HUES6 (cell line): ENCODE measurements at regions not wholly inside any gene's neighbourhood (a gene's known extent, or its start where the extent isn't known, plus 50 kb on each side); places are given as distances from the start of the nearest gene placed in this dataset.

Experiments used
- H3K27ac ChIP-seq: 2 replicates; pipeline ENCODE4 v1.7.0; 2013; ENCODE audit warnings: low read depth, mild to moderate bottlenecking, low read length, inconsistent platforms
- H3K27me3 ChIP-seq: 2 replicates; pipeline ENCODE4 v1.6.1; 2013; ENCODE audit warnings: low read length; ENCODE audit not compliant: control insufficient read depth, insufficient read depth
- H3K36me3 ChIP-seq: 2 replicates; pipeline ENCODE4 v1.6.1; 2013; ENCODE audit warnings: low read length; ENCODE audit not compliant: control insufficient read depth, insufficient read depth
- H3K4me1 ChIP-seq: 2 replicates; pipeline ENCODE4 v1.6.1; 2013; ENCODE audit warnings: low read length; ENCODE audit not compliant: control insufficient read depth, insufficient read depth
- H3K4me3 ChIP-seq: 2 replicates; pipeline ENCODE4 v1.5.1; 2013; ENCODE audit warnings: low read depth, low read length
- H3K9ac ChIP-seq: one replicate; pipeline ENCODE4 v1.6.1; 2013; ENCODE audit warnings: mild to moderate bottlenecking, low read length
- H3K9me3 ChIP-seq: 2 replicates; pipeline ENCODE4 v1.6.1; 2013; ENCODE audit warnings: low read depth, low read length; ENCODE audit not compliant: control insufficient read depth, insufficient read depth

GRCh38 chr7:42987648-42988214 lies 55.6 kb downstream of the MRPL32 start:
- no peak overlapping the region for H3K27ac ChIP-seq
- H3K4me3 ChIP-seq, result no peak overlapping the region
- no peaks in the 10 kb centered on the region for H3K27me3 ChIP-seq
- H3K9ac ChIP-seq, result no peak overlapping the region
- peaks cover 10% of the 10 kb centered on the region; the same call in 1 of the 2 replicates for H3K9me3 ChIP-seq
- H3K4me1 ChIP-seq, result 0 out of 2 replicates have a peak, but pooled peaks cover 4% of the 10 kb centered on the region
- no peaks in the 10 kb centered on the region for H3K36me3 ChIP-seq

GRCh38 chr7:42991024-42991423 lies 58.8 kb downstream of the MRPL32 start:
- Histone ChIP-seq H3K27me3 (no peaks in the 10 kb centered on the region), H3K9me3 (no peaks in the 10 kb centered on the region), H3K4me1 (0 out of 2 replicates have a peak, but pooled peaks cover 9% of the 10 kb centered on the region), H3K27ac (no peak overlapping the region), H3K4me3 (no peak overlapping the region), H3K9ac (no peak overlapping the region), H3K36me3 (no peaks in the 10 kb centered on the region)

GRCh38 chr7:42991913-42992591 lies 59.9 kb downstream of the MRPL32 start:
- H3K9ac ChIP-seq, result no peak overlapping the region
- no peaks in the 10 kb centered on the region for H3K36me3 ChIP-seq
- H3K27me3 ChIP-seq, result no peaks in the 10 kb centered on the region
- no peaks in the 10 kb centered on the region for H3K9me3 ChIP-seq
- H3K27ac ChIP-seq, result no peak overlapping the region
- 0 out of 2 replicates have a peak, but pooled peaks cover 9% of the 10 kb centered on the region for H3K4me1 ChIP-seq
- no peak overlapping the region for H3K4me3 ChIP-seq

- Histone ChIP-seq H3K4me1 (0 out of 2 replicates have a peak, but pooled peaks cover 9% of the 10 kb centered on the region), H3K27ac (no peak overlapping the region), H3K9me3 (no peaks in the 10 kb centered on the region), H3K36me3 (no peaks in the 10 kb centered on the region), H3K4me3 (no peak overlapping the region), H3K9ac (no peak overlapping the region), H3K27me3 (no peaks in the 10 kb centered on the region)
Observed at GRCh38 chr7:42993038-42993437, 60.9 kb downstream of the MRPL32 start.

GRCh38 chr7:42994096-42994495 lies 61.9 kb downstream of the MRPL32 start:
- Histone ChIP-seq H3K4me1 (0 out of 2 replicates have a peak, but pooled peaks cover 9% of the 10 kb centered on the region), H3K9ac (no peak overlapping the region), H3K27ac (no peak overlapping the region), H3K36me3 (no peaks in the 10 kb centered on the region), H3K9me3 (no peaks in the 10 kb centered on the region), H3K4me3 (no peak overlapping the region), H3K27me3 (no peaks in the 10 kb centered on the region)

DNA sequence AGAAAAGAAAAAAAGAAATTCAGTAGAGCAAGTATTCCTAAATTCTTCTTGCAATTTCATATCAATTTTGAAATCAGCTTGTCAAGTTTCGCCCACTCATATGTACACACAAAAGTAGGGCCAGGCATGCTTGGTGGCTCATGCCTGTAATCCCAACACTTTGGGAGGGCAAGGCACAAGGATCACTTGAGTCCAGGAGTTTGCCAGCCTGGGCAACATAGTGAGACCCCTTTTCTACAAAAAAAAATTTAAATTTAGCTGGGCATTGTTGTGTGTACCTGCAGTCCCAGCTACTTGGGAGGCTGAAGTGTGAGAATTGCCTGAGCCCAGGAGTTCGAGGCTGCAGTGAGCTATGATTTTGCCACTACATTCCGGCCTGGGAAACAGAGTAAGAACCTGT lies 65.4 kb downstream of the MRPL32 start:
- H3K27ac ChIP-seq, result no peak overlapping the region
- H3K27me3 ChIP-seq, result no peaks in the 10 kb centered on the region
- H3K36me3 ChIP-seq, result no peaks in the 10 kb centered on the region
- no peak overlapping the region for H3K9ac ChIP-seq
- H3K4me1 ChIP-seq, result 0 out of 2 replicates have a peak, but pooled peaks cover 5% of the 10 kb centered on the region
- no peak overlapping the region for H3K4me3 ChIP-seq
- H3K9me3 ChIP-seq, result no peaks in the 10 kb centered on the region

DNA sequence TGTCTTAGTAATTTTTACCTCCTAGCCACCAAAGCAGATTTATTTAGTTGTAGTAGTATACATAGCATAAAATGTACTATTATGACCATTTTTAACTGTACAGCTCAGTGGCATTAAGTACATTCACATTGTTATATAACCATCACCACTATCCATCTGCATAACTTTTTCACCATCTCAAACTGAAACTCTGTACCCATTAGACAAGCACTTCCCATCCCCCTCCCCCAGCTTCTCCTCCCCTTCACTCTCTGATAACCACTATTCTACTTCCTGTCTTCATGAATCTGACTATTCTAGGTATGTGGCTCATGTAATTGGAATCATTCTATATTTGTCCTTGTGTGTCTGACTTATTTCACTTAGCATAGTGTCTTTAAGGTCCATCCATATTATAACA lies 71.9 kb downstream of the MRPL32 start:
- no peaks in the 10 kb centered on the region for H3K9me3 ChIP-seq
- H3K27me3 ChIP-seq, result no peaks in the 10 kb centered on the region
- no peak overlapping the region for H3K27ac ChIP-seq
- no peaks in the 10 kb centered on the region for H3K4me1 ChIP-seq
- no peaks in the 10 kb centered on the region for H3K36me3 ChIP-seq
- H3K9ac ChIP-seq, result no peak overlapping the region
- H3K4me3 ChIP-seq, result no peak overlapping the region

- no peak overlapping the region for H3K4me3 ChIP-seq
- H3K9me3 ChIP-seq, result no peaks in the 10 kb centered on the region
- H3K27ac ChIP-seq, result no peak overlapping the region
- no peaks in the 10 kb centered on the region for H3K36me3 ChIP-seq
- no peaks in the 10 kb centered on the region for H3K27me3 ChIP-seq
- H3K4me1 ChIP-seq, result no peaks in the 10 kb centered on the region
- no peak overlapping the region for H3K9ac ChIP-seq
Observed at GRCh38 chr7:43006008-43006407, 73.8 kb downstream of the MRPL32 start.

- H3K4me1 ChIP-seq, result no peaks in the 10 kb centered on the region
- no peaks in the 10 kb centered on the region for H3K9me3 ChIP-seq
- H3K36me3 ChIP-seq, result no peaks in the 10 kb centered on the region
- no peak overlapping the region for H3K27ac ChIP-seq
- H3K9ac ChIP-seq, result no peak overlapping the region
- no peaks in the 10 kb centered on the region for H3K27me3 ChIP-seq
- H3K4me3 ChIP-seq, result no peak overlapping the region
Observed at GRCh38 chr7:43010061-43010460, 77.9 kb downstream of the MRPL32 start.

GRCh38 chr7:43011879-43012278 lies 79.7 kb downstream of the MRPL32 start:
- Histone ChIP-seq H3K9me3 (no peaks in the 10 kb centered on the region), H3K4me1 (no peaks in the 10 kb centered on the region), H3K4me3 (no peak overlapping the region), H3K27ac (no peak overlapping the region), H3K9ac (no peak overlapping the region), H3K27me3 (no peaks in the 10 kb centered on the region), H3K36me3 (no peaks in the 10 kb centered on the region)

- Histone ChIP-seq H3K27me3 (no peaks in the 10 kb centered on the region), H3K9me3 (no peaks in the 10 kb centered on the region), H3K4me1 (no peaks in the 10 kb centered on the region), H3K4me3 (no peak overlapping the region), H3K27ac (no peak overlapping the region), H3K36me3 (no peaks in the 10 kb centered on the region), H3K9ac (no peak overlapping the region)
Observed at GRCh38 chr7:43014406-43014805, 82.2 kb downstream of the MRPL32 start.
